CD4-positive, alpha-beta T cell treated with Interleukin-1 beta for 1 hour (primary cell): ENCODE measurements at regions not wholly inside any gene's neighbourhood (a gene's known extent, or its start where the extent isn't known, plus 50 kb on each side); places are given as distances from the start of the nearest gene placed in this dataset.

Experiments used
- DNase-seq, 2 donors: peaks; one replicate each; pipeline ENCODE4 v3.0.0-alpha.2; 2020 to 2022

GRCh38 chr6:99802396-99803031 is 191.5 kb downstream of the MCHR2 start:
- no peak for DNase-seq

GRCh38 chr6:99808992-99809391 is 185.0 kb downstream of the MCHR2 start:
- no peak for DNase-seq

GRCh38 chr6:99810295-99810694 is 183.7 kb downstream of the MCHR2 start:
- no peak for DNase-seq

GRCh38 chr6:99810942-99811620 is 182.9 kb downstream of the MCHR2 start:
- no peak for DNase-seq

- no peak for DNase-seq
Measured at GRCh38 chr6:99811636-99812035, 182.4 kb downstream of the MCHR2 start.

GRCh38 chr6:99813565-99813964 is 180.5 kb downstream of the MCHR2 start:
- no peak for DNase-seq

GRCh38 chr6:99814230-99814928 is 179.6 kb downstream of the MCHR2 start:
- DNase-seq = no peak

GRCh38 chr6:99816795-99817194 is 177.2 kb downstream of the MCHR2 start:
- DNase-seq = no peak

- DNase-seq = no peak
Measured at GRCh38 chr6:99818161-99818560, 175.9 kb downstream of the MCHR2 start.

- no peak for DNase-seq
Measured at GRCh38 chr6:99819853-99820252, 174.2 kb downstream of the MCHR2 start.

- DNase-seq = no peak
Measured at GRCh38 chr6:99821164-99821563, 172.9 kb downstream of the MCHR2 start.

GRCh38 chr6:99822741-99823512 is 171.1 kb downstream of the MCHR2 start:
- DNase-seq = peak in 1 of 2 donors; percentile 24

- DNase-seq = peak in 1 of 2 donors; percentile 3
Measured at GRCh38 chr6:99823513-99824235, 170.3 kb downstream of the MCHR2 start.

GRCh38 chr6:99833034-99833433 is 161.0 kb downstream of the MCHR2 start:
- DNase-seq = no peak

GRCh38 chr6:99836471-99836870 is 157.6 kb downstream of the MCHR2 start:
- DNase-seq = no peak

- DNase-seq = no peak
Measured at GRCh38 chr6:99838607-99839006, 155.4 kb downstream of the MCHR2 start.

GRCh38 chr6:99841297-99841696 is 152.7 kb downstream of the MCHR2 start:
- no peak for DNase-seq

GRCh38 chr6:99846006-99846405 is 148.0 kb downstream of the MCHR2 start:
- DNase-seq = no peak

GRCh38 chr6:99850841-99851240 is 143.2 kb downstream of the MCHR2 start:
- no peak for DNase-seq

- no peak for DNase-seq
Measured at GRCh38 chr6:99852031-99852430, 142.0 kb downstream of the MCHR2 start.

- no peak for DNase-seq
Measured at GRCh38 chr6:99867026-99867425, 127.0 kb downstream of the MCHR2 start.

GRCh38 chr6:99868074-99868702 is 125.8 kb downstream of the MCHR2 start:
- DNase-seq = peak; percentile 46 to 59
